ENCODE measurements at regions not wholly inside any gene's neighbourhood (a gene's known extent, or its start where the extent isn't known, plus 50 kb on each side); places are given as distances from the start of the nearest gene placed in this dataset.
A peak's percentile ranks its signal among the peaks of the same experiment; 100 is the strongest.

- WGBS, 2 donors = 66 to 72% methylated on average over 4 of the region's 4 CpGs
- Histone ChIP-seq H3K4me3 (replicated peaks in 1 of 3) (no peak overlapping the region), H3K27me3 (no peaks in the 10 kb centered on the region), H3K4me1 (peaks cover 3 to 20% of the 10 kb centered on the region in 2 donors), H3K36me3 (no peaks in the 10 kb centered on the region), H3K9me3 (no peaks in the 10 kb centered on the region), H3K27ac (no peak overlapping the region)
- peak; percentile 5 to 71 for DNase-seq
- intact Hi-C loops (cut with DNase I) = no loop called here
- no peak for TF ChIP-seq POLR2A (IDR thresholded peaks at IDR 0.05)
- TF ChIP-seq, protein P1, sequence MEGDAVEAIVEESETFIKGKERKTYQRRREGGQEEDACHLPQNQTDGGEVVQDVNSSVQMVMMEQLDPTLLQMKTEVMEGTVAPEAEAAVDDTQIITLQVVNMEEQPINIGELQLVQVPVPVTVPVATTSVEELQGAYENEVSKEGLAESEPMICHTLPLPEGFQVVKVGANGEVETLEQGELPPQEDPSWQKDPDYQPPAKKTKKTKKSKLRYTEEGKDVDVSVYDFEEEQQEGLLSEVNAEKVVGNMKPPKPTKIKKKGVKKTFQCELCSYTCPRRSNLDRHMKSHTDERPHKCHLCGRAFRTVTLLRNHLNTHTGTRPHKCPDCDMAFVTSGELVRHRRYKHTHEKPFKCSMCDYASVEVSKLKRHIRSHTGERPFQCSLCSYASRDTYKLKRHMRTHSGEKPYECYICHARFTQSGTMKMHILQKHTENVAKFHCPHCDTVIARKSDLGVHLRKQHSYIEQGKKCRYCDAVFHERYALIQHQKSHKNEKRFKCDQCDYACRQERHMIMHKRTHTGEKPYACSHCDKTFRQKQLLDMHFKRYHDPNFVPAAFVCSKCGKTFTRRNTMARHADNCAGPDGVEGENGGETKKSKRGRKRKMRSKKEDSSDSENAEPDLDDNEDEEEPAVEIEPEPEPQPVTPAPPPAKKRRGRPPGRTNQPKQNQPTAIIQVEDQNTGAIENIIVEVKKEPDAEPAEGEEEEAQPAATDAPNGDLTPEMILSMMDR (IDR thresholded peaks at IDR 0.05) = no peak
Observed at GRCh38 chr1:59141267-59141863, 155.5 kb upstream of the FGGY start.

- Histone ChIP-seq H3K4me1 (peaks cover 3 to 26% of the 10 kb centered on the region in 2 donors), H3K27ac (no peak overlapping the region), H3K9me3 (no peaks in the 10 kb centered on the region), H3K36me3 (no peaks in the 10 kb centered on the region), H3K4me3 (replicated peaks in 1 of 3) (no peak overlapping the region), H3K27me3 (no peaks in the 10 kb centered on the region)
- 85 to 88% methylated on average over 9 of the region's 9 CpGs for WGBS, 2 donors
- intact Hi-C loops (cut with DNase I) = no loop called here
- no peak for TF ChIP-seq POLR2A (IDR thresholded peaks at IDR 0.05)
- TF ChIP-seq, protein P1 (IDR thresholded peaks at IDR 0.05) = no peak
- no peak for DNase-seq
Observed at GRCh38 chr1:59142311-59143132, 154.4 kb upstream of the FGGY start.

- Histone ChIP-seq H3K27me3 (no peaks in the 10 kb centered on the region), H3K36me3 (no peaks in the 10 kb centered on the region), H3K9me3 (no peaks in the 10 kb centered on the region), H3K4me1 (peaks cover 3 to 26% of the 10 kb centered on the region in 2 donors), H3K4me3 (replicated peaks in 1 of 3) (no peak overlapping the region), H3K27ac (no peak overlapping the region)
- intact Hi-C loops (cut with DNase I) = no loop called here
- TF ChIP-seq POLR2A (IDR thresholded peaks at IDR 0.05) = no peak
- 22 to 38% methylated on average over 2 of the region's 2 CpGs for WGBS, 2 donors
- no peak for DNase-seq
Observed at GRCh38 chr1:59143133-59143487, 153.8 kb upstream of the FGGY start.

GRCh38 chr1:59143811-59144210, 153.1 kb upstream of the FGGY start:
- 35 to 45% methylated on average over 2 of the region's 2 CpGs for WGBS, 2 donors
- Histone ChIP-seq H3K4me3 (replicated peaks in 1 of 3) (no peak overlapping the region), H3K4me1 (peaks cover 3 to 26% of the 10 kb centered on the region in 2 donors), H3K27ac (no peak overlapping the region), H3K9me3 (no peaks in the 10 kb centered on the region), H3K27me3 (no peaks in the 10 kb centered on the region), H3K36me3 (no peaks in the 10 kb centered on the region)
- peak; percentile 15 to 27 for DNase-seq
- TF ChIP-seq POLR2A (IDR thresholded peaks at IDR 0.05) = no peak
- TF ChIP-seq, protein P1 (IDR thresholded peaks at IDR 0.05) = no peak
- intact Hi-C loops (cut with DNase I) = no loop called here

DNA sequence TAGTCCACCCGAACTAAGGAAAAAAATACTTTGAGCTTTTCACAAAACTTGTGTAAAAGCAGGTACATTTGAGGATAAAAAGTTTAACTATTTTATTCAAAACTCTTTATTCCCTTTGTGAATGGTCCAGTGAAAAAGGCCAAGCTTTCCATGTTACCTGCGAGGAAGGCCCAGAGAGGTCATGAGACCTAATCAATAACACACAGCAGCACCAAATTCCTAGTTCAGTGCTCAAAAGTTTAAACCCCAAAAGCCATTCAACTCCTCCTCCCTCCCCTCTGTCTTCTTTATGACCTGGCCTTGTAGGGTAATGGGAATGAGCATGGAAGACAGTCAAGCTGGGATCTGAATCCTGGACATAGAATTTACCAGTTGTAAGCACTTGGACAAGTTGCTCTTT, 151.9 kb upstream of the FGGY start:
- no peak overlapping the region for H3K27ac ChIP-seq
- no peak for DNase-seq
- TF ChIP-seq POLR2A (IDR thresholded peaks at IDR 0.05) = no peak
- H3K36me3 ChIP-seq = no peaks in the 10 kb centered on the region
- WGBS, 2 donors = 95 to 98% methylated on average over 2 of the region's 2 CpGs
- no peak overlapping the region for H3K4me3 ChIP-seq (replicated peaks in 1 of 3)
- H3K27me3 ChIP-seq = no peaks in the 10 kb centered on the region
- H3K9me3 ChIP-seq = no peaks in the 10 kb centered on the region
- peaks cover 3 to 26% of the 10 kb centered on the region in 2 donors for H3K4me1 ChIP-seq
- intact Hi-C loops (cut with DNase I) = no loop called here

- no peak for DNase-seq
- Histone ChIP-seq H3K9me3 (no peaks in the 10 kb centered on the region), H3K36me3 (no peaks in the 10 kb centered on the region), H3K4me3 (replicated peaks in 1 of 3) (no peak overlapping the region), H3K27ac (no peak overlapping the region), H3K4me1 (peaks cover 3 to 30% of the 10 kb centered on the region in 2 donors), H3K27me3 (no peaks in the 10 kb centered on the region)
- no peak for TF ChIP-seq POLR2A (IDR thresholded peaks at IDR 0.05)
- TF ChIP-seq, protein P1 (IDR thresholded peaks at IDR 0.05) = no peak
- intact Hi-C loops (cut with DNase I) = no loop called here
- 87 to 90% methylated on average over 4 of the region's 4 CpGs for WGBS, 2 donors
Observed at GRCh38 chr1:59146056-59146455, 150.8 kb upstream of the FGGY start.

Data from thyroid gland (tissue), 4 donors.